Fibroblast of villous mesenchyme (primary cell): ENCODE measurements at regions not wholly inside any gene's neighbourhood (a gene's known extent, or its start where the extent isn't known, plus 50 kb on each side); places are given as distances from the start of the nearest gene placed in this dataset.

Experiments
- DNase-seq: peaks from one replicate; pipeline ENCODE4 v3.0.0-alpha.2; 2010; ENCODE audit warnings: low read depth
- H3K4me3 ChIP-seq: 2 replicates; pipeline ENCODE4 v1.5.1; 2011; ENCODE audit warnings: low read depth, mild to moderate bottlenecking, low read length
- CTCF ChIP-seq: IDR thresholded peaks from 2 replicates; pipeline ENCODE4 v1.5.1; 2012; ENCODE audit warnings: low read depth, mild to moderate bottlenecking, low read length; ENCODE audit not compliant: insufficient read depth

- DNase-seq, result no peak
- TF ChIP-seq CTCF, result no peak
- H3K4me3 ChIP-seq, result no peak overlapping the region
Observed at GRCh38 chr5:124052201-124052600, 540.2 kb downstream of the CSNK1G3 start.

- TF ChIP-seq CTCF, result no peak
- DNase-seq, result no peak
- H3K4me3 ChIP-seq, result no peak overlapping the region
Observed at GRCh38 chr5:124050120-124050770, 538.3 kb downstream of the CSNK1G3 start.

GRCh38 chr5:124045412-124045811 is 533.4 kb downstream of the CSNK1G3 start:
- no peak overlapping the region for H3K4me3 ChIP-seq
- DNase-seq, result no peak
- TF ChIP-seq CTCF, result no peak

- H3K4me3 ChIP-seq, result no peak overlapping the region
- TF ChIP-seq CTCF, result no peak
- DNase-seq, result no peak
Observed at GRCh38 chr5:124044613-124045012, 532.6 kb downstream of the CSNK1G3 start.

- peak; percentile 15 for TF ChIP-seq CTCF
- no peak overlapping the region for H3K4me3 ChIP-seq
Observed at GRCh38 chr5:124043456-124043855, 531.5 kb downstream of the CSNK1G3 start.

DNA sequence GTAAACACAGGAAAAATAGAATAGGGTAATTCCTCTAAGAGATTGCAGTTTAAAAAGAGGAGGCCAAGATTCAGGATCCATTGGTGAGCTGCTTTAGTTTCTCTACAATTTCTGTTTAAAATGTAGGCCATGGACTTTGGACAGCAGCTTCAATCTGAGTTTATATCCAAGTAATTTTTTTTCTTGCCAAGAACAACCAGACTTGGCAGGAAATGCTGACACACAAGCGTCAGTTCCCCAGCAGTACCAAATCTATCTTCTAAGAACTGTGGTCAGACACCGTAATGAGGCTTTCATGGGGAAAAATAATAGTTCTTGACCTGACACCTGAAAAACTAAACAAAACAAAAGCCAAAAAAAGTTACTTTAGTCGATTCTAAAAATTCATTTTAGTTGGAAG is 528.8 kb downstream of the CSNK1G3 start:
- no peak for TF ChIP-seq CTCF
- no peak overlapping the region for H3K4me3 ChIP-seq
- DNase-seq, result peak; percentile 7

More at GRCh38 chr5:124043456-124043855, 531.5 kb downstream of the CSNK1G3 start:
- DNase-seq, result no peak

DNA sequence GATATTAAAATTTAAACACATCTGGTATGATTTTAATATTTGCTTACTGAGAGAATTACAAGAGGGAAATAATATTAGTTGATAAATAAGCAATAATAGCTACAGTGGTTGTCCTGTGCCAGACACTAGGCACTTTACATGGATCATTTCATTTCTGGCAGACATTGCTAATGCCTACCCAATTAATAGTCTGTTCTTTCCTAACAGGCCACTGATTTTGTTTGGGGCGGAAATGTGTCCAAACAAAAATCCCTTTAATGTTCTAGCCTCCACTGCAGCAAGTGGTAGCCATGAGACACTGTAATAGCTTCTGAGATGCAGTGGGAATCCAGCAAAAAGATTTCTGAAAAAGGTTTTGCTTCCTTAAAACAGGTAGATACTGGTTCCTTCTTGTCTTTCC is 527.4 kb downstream of the CSNK1G3 start:
- no peak for DNase-seq
- no peak for TF ChIP-seq CTCF
- no peak overlapping the region for H3K4me3 ChIP-seq
